Ovary (tissue), 3 donors: ENCODE measurements at regions not wholly inside any gene's neighbourhood (a gene's known extent, or its start where the extent isn't known, plus 50 kb on each side); places are given as distances from the start of the nearest gene placed in this dataset.

Experiments
- CTCF ChIP-seq, 3 donors: fragments of 450-650 bp in 2 of 3; fragments of 200-600 bp in 1 of 3; IDR thresholded peaks; one replicate each; pipeline versions ENCODE4 v1.5.1 to v1.8.0; 2016 to 2022; ENCODE audit warnings: antibody characterized with exemption in 3 of 3, mild to moderate bottlenecking in 1 of 3
- POLR2A ChIP-seq: fragments of 450-650 bp; IDR thresholded peaks from one replicate; pipeline ENCODE4 v1.6.1; 2017; ENCODE audit warnings: antibody characterized with exemption, mild to moderate bottlenecking, moderate library complexity
- donor health status: DM: no; HTN: no; CAD: no.

GRCh38 chr1:238370599-238370998 lies 479.9 kb upstream of the ZP4 start:
- TF ChIP-seq CTCF (IDR thresholded peaks at IDR 0.05) (no peak), POLR2A (no peak)
